ENCODE measurements at regions not wholly inside any gene's neighbourhood (a gene's known extent, or its start where the extent isn't known, plus 50 kb on each side); places are given as distances from the start of the nearest gene placed in this dataset.

DNA sequence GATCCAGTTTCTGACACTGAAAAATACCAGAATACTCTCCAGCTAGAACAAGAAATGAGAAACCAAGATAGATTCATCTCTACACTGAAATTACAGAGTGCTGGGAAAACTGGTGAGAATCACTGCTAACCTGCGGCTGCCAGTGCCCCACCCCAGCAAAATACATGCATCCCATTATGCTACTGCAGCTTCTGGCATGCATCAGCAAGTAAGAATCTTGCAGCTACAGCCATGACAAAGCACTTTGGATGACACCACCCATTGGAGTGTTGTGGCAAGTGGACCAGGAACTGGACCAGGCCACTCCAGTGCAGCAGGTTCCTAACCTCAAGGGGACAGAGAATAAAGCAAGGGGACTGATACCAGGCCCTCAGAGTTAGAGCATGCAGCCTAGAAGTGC, 378.8 kb upstream of the ETAA1 start (continued):
- TF ChIP-seq, protein P1, sequence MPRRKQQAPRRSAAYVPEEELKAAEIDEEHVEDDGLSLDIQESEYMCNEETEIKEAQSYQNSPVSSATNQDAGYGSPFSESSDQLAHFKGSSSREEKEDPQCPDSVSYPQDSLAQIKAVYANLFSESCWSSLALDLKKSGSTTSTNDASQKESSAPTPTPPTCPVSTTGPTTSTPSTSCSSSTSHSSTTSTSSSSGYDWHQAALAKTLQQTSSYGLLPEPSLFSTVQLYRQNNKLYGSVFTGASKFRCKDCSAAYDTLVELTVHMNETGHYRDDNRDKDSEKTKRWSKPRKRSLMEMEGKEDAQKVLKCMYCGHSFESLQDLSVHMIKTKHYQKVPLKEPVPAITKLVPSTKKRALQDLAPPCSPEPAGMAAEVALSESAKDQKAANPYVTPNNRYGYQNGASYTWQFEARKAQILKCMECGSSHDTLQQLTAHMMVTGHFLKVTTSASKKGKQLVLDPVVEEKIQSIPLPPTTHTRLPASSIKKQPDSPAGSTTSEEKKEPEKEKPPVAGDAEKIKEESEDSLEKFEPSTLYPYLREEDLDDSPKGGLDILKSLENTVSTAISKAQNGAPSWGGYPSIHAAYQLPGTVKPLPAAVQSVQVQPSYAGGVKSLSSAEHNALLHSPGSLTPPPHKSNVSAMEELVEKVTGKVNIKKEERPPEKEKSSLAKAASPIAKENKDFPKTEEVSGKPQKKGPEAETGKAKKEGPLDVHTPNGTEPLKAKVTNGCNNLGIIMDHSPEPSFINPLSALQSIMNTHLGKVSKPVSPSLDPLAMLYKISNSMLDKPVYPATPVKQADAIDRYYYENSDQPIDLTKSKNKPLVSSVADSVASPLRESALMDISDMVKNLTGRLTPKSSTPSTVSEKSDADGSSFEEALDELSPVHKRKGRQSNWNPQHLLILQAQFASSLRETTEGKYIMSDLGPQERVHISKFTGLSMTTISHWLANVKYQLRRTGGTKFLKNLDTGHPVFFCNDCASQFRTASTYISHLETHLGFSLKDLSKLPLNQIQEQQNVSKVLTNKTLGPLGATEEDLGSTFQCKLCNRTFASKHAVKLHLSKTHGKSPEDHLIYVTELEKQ (tag by site-specific recombination; IDR thresholded peaks at IDR 0.05; ENCODE audit: borderline replicate concordance): no peak
- no peak for TF ChIP-seq ZNF169 (tag by site-specific recombination; IDR thresholded peaks at IDR 0.05)
- no peak for TF ChIP-seq ZFP3 (tag by site-specific recombination; IDR thresholded peaks at IDR 0.05; ENCODE audit: low read depth)
- no peak for TF ChIP-seq ZNF621 (tag by site-specific recombination; IDR thresholded peaks at IDR 0.05)
- TF ChIP-seq, protein P2, sequence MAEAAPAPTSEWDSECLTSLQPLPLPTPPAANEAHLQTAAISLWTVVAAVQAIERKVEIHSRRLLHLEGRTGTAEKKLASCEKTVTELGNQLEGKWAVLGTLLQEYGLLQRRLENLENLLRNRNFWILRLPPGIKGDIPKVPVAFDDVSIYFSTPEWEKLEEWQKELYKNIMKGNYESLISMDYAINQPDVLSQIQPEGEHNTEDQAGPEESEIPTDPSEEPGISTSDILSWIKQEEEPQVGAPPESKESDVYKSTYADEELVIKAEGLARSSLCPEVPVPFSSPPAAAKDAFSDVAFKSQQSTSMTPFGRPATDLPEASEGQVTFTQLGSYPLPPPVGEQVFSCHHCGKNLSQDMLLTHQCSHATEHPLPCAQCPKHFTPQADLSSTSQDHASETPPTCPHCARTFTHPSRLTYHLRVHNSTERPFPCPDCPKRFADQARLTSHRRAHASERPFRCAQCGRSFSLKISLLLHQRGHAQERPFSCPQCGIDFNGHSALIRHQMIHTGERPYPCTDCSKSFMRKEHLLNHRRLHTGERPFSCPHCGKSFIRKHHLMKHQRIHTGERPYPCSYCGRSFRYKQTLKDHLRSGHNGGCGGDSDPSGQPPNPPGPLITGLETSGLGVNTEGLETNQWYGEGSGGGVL (tag by site-specific recombination; IDR thresholded peaks at IDR 0.05): no peak

DNA sequence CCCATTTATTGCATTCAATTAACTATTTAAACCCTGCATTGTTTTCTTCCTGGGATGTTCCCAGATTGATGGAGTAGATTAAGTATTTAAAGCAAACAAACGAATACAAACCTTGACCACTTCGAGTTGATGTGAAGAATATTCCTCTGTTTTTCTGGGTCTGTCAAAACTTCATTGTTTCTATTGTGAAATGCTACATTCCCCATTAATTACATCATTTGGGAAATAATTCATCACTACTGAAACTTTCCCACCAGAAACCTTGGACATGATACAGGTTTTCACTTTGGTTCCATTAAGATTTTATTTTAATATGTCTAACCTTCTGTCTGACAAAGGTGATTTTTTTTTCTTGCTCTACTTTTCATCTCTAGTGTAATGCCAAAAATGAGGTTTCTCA, 365.1 kb upstream of the ETAA1 start:
- CTCF ChIA-PET: interaction anchor here (1.3 kb wide), 1 partner anchor 10 kb away, joined by 3 read pairs; no protein-coding TSS in a partner anchor
- Histone ChIP-seq H3K27ac (ENCODE audit: extremely low read depth, low read depth, low read length) (no peak overlapping the region), H3K9me3 (ENCODE audit: control insufficient read depth, insufficient read depth, low read depth, low read length) (no peaks in the 10 kb centered on the region), H3K36me3 (ENCODE audit: control insufficient read depth in 2 of 2, insufficient read depth in 1 of 2, low read length in 2 of 2) (no peaks in the 10 kb centered on the region), H3K4me3 (ENCODE audit: low read depth, low read length) (no peak overlapping the region), H3K4me1 (ENCODE audit: control insufficient read depth, insufficient read depth, low read length) (no peaks in the 10 kb centered on the region)
- POLR2A ChIA-PET: no interaction called here
- no peak for TF ChIP-seq ZXDB (tag by site-specific recombination; IDR thresholded peaks at IDR 0.05)

DNA sequence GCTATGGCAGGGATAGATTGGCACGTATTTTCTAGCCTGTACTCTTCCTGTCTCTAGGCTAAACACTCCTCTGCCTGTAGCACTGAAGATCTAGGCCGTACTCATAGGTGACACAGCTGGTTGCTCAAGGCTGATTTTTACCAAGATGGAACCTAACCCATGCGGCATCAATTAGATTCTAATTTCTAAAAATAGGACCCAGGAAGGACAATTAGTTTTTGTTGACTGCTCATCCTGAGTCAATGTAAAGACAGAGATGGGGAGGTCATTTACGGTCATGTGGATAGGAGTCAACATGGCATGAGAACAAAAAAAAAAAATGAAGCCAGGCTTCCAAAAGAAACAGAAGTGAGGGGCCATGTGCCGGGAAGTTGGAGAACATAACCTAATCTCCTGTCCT, 360.7 kb upstream of the ETAA1 start:
- ChIA-PET POLR2A (no interaction called here), CTCF (interaction anchor here (0.6 kb wide), 1 partner anchor 88 kb away, joined by 3 read pairs; no protein-coding TSS in a partner anchor)
- Histone ChIP-seq H3K27ac (ENCODE audit: extremely low read depth, low read depth, low read length) (no peak overlapping the region), H3K4me3 (ENCODE audit: low read depth, low read length) (no peak overlapping the region), H3K36me3 (ENCODE audit: control insufficient read depth in 2 of 2, insufficient read depth in 1 of 2, low read length in 2 of 2) (no peaks in the 10 kb centered on the region), H3K4me1 (ENCODE audit: control insufficient read depth, insufficient read depth, low read length) (peaks cover 15% of the 10 kb centered on the region), H3K9me3 (ENCODE audit: control insufficient read depth, insufficient read depth, low read depth, low read length) (no peaks in the 10 kb centered on the region)
- TF ChIP-seq MZF1 (tag by site-specific recombination; IDR thresholded peaks at IDR 0.05; ENCODE audit: borderline replicate concordance): no peak
- TF ChIP-seq, protein P3, sequence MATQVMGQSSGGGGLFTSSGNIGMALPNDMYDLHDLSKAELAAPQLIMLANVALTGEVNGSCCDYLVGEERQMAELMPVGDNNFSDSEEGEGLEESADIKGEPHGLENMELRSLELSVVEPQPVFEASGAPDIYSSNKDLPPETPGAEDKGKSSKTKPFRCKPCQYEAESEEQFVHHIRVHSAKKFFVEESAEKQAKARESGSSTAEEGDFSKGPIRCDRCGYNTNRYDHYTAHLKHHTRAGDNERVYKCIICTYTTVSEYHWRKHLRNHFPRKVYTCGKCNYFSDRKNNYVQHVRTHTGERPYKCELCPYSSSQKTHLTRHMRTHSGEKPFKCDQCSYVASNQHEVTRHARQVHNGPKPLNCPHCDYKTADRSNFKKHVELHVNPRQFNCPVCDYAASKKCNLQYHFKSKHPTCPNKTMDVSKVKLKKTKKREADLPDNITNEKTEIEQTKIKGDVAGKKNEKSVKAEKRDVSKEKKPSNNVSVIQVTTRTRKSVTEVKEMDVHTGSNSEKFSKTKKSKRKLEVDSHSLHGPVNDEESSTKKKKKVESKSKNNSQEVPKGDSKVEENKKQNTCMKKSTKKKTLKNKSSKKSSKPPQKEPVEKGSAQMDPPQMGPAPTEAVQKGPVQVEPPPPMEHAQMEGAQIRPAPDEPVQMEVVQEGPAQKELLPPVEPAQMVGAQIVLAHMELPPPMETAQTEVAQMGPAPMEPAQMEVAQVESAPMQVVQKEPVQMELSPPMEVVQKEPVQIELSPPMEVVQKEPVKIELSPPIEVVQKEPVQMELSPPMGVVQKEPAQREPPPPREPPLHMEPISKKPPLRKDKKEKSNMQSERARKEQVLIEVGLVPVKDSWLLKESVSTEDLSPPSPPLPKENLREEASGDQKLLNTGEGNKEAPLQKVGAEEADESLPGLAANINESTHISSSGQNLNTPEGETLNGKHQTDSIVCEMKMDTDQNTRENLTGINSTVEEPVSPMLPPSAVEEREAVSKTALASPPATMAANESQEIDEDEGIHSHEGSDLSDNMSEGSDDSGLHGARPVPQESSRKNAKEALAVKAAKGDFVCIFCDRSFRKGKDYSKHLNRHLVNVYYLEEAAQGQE (tag by site-specific recombination; IDR thresholded peaks at IDR 0.05): no peak
- no peak for TF ChIP-seq OSR2 (tag by site-specific recombination; IDR thresholded peaks at IDR 0.05)
- TF ChIP-seq, protein P4, sequence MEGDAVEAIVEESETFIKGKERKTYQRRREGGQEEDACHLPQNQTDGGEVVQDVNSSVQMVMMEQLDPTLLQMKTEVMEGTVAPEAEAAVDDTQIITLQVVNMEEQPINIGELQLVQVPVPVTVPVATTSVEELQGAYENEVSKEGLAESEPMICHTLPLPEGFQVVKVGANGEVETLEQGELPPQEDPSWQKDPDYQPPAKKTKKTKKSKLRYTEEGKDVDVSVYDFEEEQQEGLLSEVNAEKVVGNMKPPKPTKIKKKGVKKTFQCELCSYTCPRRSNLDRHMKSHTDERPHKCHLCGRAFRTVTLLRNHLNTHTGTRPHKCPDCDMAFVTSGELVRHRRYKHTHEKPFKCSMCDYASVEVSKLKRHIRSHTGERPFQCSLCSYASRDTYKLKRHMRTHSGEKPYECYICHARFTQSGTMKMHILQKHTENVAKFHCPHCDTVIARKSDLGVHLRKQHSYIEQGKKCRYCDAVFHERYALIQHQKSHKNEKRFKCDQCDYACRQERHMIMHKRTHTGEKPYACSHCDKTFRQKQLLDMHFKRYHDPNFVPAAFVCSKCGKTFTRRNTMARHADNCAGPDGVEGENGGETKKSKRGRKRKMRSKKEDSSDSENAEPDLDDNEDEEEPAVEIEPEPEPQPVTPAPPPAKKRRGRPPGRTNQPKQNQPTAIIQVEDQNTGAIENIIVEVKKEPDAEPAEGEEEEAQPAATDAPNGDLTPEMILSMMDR (tag by site-specific recombination; IDR thresholded peaks at IDR 0.05): no peak
- TF ChIP-seq ZNF169 (tag by site-specific recombination; IDR thresholded peaks at IDR 0.05): no peak
- no peak for TF ChIP-seq ZNF621 (tag by site-specific recombination; IDR thresholded peaks at IDR 0.05)
- TF ChIP-seq, protein P5, sequence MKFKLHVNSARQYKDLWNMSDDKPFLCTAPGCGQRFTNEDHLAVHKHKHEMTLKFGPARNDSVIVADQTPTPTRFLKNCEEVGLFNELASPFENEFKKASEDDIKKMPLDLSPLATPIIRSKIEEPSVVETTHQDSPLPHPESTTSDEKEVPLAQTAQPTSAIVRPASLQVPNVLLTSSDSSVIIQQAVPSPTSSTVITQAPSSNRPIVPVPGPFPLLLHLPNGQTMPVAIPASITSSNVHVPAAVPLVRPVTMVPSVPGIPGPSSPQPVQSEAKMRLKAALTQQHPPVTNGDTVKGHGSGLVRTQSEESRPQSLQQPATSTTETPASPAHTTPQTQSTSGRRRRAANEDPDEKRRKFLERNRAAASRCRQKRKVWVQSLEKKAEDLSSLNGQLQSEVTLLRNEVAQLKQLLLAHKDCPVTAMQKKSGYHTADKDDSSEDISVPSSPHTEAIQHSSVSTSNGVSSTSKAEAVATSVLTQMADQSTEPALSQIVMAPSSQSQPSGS (tag by site-specific recombination; IDR thresholded peaks at IDR 0.05; ENCODE audit: low read depth): no peak
- no peak for TF ChIP-seq ZNF24 (tag by site-specific recombination; IDR thresholded peaks at IDR 0.05)
- TF ChIP-seq ZNF510 (tag by site-specific recombination; IDR thresholded peaks at IDR 0.05; ENCODE audit: insufficient replicate concordance): no peak
- TF ChIP-seq ZNF660 (tag by site-specific recombination; IDR thresholded peaks at IDR 0.05): no peak
- TF ChIP-seq ZNF747 (tag by site-specific recombination; IDR thresholded peaks at IDR 0.05): no peak
- no peak for TF ChIP-seq HOXD13 (CRISPR knock-in tag; IDR thresholded peaks at IDR 0.05; ENCODE audit: borderline replicate concordance)
- TF ChIP-seq ZNF404 (tag by site-specific recombination; IDR thresholded peaks at IDR 0.05): no peak
